Panc1 (cell line): ENCODE measurements at regions not wholly inside any gene's neighbourhood (a gene's known extent, or its start where the extent isn't known, plus 50 kb on each side); places are given as distances from the start of the nearest gene placed in this dataset.

Experiments used
- ATAC-seq: fragments of 200-7000 bp; cut with Tn5 transposase; 2 replicates; pipeline ENCODE4 v1.9.1; 2020; ENCODE audit warnings: mild to moderate bottlenecking, moderate library complexity
- BruUV-seq: library from RNA; stranded (reverse); fragments of 400-500 nt; replicated peaks from 2 replicates; lab custom pipeline; 2021; lab: Mats Ljungman, UMichigan
- CTCF ChIA-PET: fragments of 300-600 bp; sonication (Branson Sonifier 250); formaldehyde crosslinking; loops from one replicate; lab custom pipeline; 2022; ENCODE audit warnings: antibody characterized with exemption; lab: Charles Lee
- POLR2A ChIA-PET: fragments of 300-600 bp; sonication (Branson Sonifier 250); formaldehyde crosslinking; loops from one replicate; lab custom pipeline; 2022; ENCODE audit warnings: antibody characterized with exemption; lab: Charles Lee
- DNase-seq: peaks from one replicate; pipeline ENCODE4 v3.0.0-alpha.2; 2010; ENCODE audit warnings: low read depth, low spot score
- H3K27ac ChIP-seq: 2 replicates; pipeline ENCODE4 v1.5.1; 2011; ENCODE audit warnings: mild to moderate bottlenecking, low read length, inconsistent platforms
- H3K27me3 ChIP-seq: fragments of 200-500 bp; sonication (Bioruptor generic); 2 replicates; pipeline ENCODE4 v1.6.0; 2014; ENCODE audit warnings: low read length, inconsistent platforms; ENCODE audit not compliant: control insufficient read depth, insufficient read depth
- H3K36me3 ChIP-seq: fragments of 200-500 bp; sonication (Bioruptor generic); 2 replicates; pipeline ENCODE4 v1.5.1; 2014; ENCODE audit warnings: inconsistent platforms, mild to moderate bottlenecking, low read length, moderate library complexity; ENCODE audit not compliant: control insufficient read depth, insufficient read depth
- H3K4me1 ChIP-seq: 2 replicates; pipeline ENCODE4 v1.5.1; 2011; ENCODE audit warnings: inconsistent platforms, mild to moderate bottlenecking, low read length, moderate library complexity; ENCODE audit not compliant: control insufficient read depth, insufficient read depth
- H3K4me3 ChIP-seq, 2 experiments: 2 replicates each; pipeline ENCODE4 v1.5.1; 2011 to 2012; ENCODE audit warnings: low read depth in 2 of 2, low read length in 2 of 2, mild to moderate bottlenecking in 2 of 2, inconsistent platforms in 1 of 2, moderate library complexity in 1 of 2
- H3K9me3 ChIP-seq: fragments of 200-500 bp; sonication (Bioruptor generic); 2 replicates; pipeline ENCODE4 v1.5.1; 2014; ENCODE audit warnings: low read depth, mild to moderate bottlenecking, inconsistent platforms, low read length, moderate library complexity; ENCODE audit not compliant: control insufficient read depth, insufficient read depth
- POLR2AphosphoS5 ChIP-seq: IDR thresholded peaks from 2 replicates; pipeline ENCODE4 v1.6.1; 2012; ENCODE audit warnings: mild to moderate bottlenecking, low read depth, low read length, moderate library complexity
- SIN3A ChIP-seq: IDR thresholded peaks from 2 replicates; pipeline ENCODE4 v1.6.1; 2012; ENCODE audit warnings: low read depth, mild to moderate bottlenecking, low read length, moderate library complexity, borderline replicate concordance; ENCODE audit not compliant: insufficient read depth
- TCF7L2 ChIP-seq: IDR thresholded peaks from 2 replicates; pipeline ENCODE4 v1.6.1; 2011; ENCODE audit warnings: mild to moderate bottlenecking, low read depth, low read length, inconsistent platforms
- in situ Hi-C: cut with HindIII; loops from 2 replicates; pipeline ENCODE4 v1.10.0; 2016; ENCODE audit warnings: low sequenced_read_pairs, low pct_unique_long_range_greater_than_20kb
- intact Hi-C: fragments of 100-400 bp; cut with micrococcal nuclease; formaldehyde crosslinking; loops from one replicate; pipeline ENCODE4 v1.10.0; 2022; ENCODE audit not compliant: unreplicated experiment
- TF ChIP-seq, protein P1 (sequence below), 2 experiments: IDR thresholded peaks; 2 replicates each; pipeline ENCODE4 v1.6.1; 2011 to 2012; ENCODE audit warnings: low read depth in 2 of 2, control low read depth in 1 of 2, low read length in 1 of 2, mild to moderate bottlenecking in 1 of 2, moderate library complexity in 1 of 2; ENCODE audit not compliant: insufficient read depth in 1 of 2
- TF ChIP-seq, protein P2 (sequence below): fragments of 450-650 bp; IDR thresholded peaks from 2 replicates; pipeline ENCODE4 v1.5.1; 2017; ENCODE audit warnings: mild to moderate bottlenecking

DNA sequence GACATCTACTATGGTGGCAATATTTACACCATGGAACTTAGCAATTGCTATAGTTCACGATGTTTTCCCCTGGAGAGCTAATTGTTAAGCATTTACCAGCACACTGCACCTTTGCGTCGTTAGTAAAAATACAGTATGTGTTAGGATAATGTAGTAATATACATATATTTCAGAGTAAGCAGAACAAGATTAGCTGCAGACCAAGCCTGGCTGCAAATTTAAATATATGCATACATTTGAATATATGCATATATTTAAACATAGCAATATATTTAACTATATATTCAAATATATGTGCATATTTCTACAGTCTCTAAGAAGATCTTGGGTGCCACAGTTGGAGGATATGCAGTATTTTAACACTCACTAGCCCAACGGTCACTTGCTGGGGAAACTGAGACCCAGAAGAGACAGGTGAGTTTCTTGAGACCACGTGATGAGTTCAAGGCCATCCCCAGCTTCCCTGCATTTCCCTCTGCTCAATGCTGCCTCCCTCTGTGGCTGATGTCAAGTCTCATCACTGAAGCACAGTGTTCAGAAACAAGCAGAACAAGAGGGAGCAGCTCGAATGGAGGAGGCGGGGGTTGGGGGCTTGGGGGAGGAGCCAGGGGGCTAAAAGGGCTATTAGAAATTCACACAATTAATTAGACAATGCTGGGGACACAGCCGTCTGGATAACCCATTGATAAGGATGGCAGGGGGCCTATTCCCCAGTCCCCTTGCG is 708.0 kb downstream of the MED13L start:
- H3K4me3 ChIP-seq, result no peak overlapping the region; a peak in 1 of 4 replicates
- CTCF ChIA-PET, result no interaction called here
- no peak for ATAC-seq

DNA sequence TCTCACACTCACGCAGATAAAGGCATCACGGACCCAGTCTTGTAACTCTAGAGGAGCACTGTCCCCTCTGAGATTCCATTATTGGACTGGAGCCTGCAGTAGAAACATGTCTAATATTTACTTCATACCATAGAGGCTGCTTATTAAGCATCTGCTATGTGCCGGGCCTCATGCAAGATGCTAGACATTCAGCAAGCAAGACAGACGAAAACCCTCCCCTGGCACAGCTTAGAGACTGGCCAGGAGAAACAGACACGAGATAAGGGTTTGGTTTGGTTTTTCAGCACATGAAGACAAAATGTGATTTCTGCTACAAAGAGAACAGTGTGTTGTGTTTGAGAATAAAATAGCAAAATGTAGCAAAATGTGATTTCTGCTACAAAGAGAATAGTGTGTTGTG is 719.2 kb downstream of the MED13L start:
- no TSS peak for BruUV-seq
- POLR2A ChIA-PET, result no interaction called here
- CTCF ChIA-PET, result no interaction called here
- ATAC-seq (no peak), DNase-seq (no peak)
- Histone ChIP-seq H3K4me3 (no peak overlapping the region), H3K36me3 (no peaks in the 10 kb centered on the region), H3K4me1 (no peaks in the 10 kb centered on the region), H3K27me3 (no peaks in the 10 kb centered on the region; the same call in 1 of the 2 replicates), H3K27ac (no peak overlapping the region), H3K9me3 (no peaks in the 10 kb centered on the region)
- intact Hi-C loops, result no loop called here
- no peak for TF ChIP-seq TCF7L2
- no peak for TF ChIP-seq SIN3A
- TF ChIP-seq, protein P1, sequence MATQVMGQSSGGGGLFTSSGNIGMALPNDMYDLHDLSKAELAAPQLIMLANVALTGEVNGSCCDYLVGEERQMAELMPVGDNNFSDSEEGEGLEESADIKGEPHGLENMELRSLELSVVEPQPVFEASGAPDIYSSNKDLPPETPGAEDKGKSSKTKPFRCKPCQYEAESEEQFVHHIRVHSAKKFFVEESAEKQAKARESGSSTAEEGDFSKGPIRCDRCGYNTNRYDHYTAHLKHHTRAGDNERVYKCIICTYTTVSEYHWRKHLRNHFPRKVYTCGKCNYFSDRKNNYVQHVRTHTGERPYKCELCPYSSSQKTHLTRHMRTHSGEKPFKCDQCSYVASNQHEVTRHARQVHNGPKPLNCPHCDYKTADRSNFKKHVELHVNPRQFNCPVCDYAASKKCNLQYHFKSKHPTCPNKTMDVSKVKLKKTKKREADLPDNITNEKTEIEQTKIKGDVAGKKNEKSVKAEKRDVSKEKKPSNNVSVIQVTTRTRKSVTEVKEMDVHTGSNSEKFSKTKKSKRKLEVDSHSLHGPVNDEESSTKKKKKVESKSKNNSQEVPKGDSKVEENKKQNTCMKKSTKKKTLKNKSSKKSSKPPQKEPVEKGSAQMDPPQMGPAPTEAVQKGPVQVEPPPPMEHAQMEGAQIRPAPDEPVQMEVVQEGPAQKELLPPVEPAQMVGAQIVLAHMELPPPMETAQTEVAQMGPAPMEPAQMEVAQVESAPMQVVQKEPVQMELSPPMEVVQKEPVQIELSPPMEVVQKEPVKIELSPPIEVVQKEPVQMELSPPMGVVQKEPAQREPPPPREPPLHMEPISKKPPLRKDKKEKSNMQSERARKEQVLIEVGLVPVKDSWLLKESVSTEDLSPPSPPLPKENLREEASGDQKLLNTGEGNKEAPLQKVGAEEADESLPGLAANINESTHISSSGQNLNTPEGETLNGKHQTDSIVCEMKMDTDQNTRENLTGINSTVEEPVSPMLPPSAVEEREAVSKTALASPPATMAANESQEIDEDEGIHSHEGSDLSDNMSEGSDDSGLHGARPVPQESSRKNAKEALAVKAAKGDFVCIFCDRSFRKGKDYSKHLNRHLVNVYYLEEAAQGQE (IDR thresholded peaks at IDR 0.05; ENCODE audit: insufficient read depth in 1 of 2, low read depth in 2 of 2, low read length in 1 of 2), result no peak
- TF ChIP-seq, protein P2, sequence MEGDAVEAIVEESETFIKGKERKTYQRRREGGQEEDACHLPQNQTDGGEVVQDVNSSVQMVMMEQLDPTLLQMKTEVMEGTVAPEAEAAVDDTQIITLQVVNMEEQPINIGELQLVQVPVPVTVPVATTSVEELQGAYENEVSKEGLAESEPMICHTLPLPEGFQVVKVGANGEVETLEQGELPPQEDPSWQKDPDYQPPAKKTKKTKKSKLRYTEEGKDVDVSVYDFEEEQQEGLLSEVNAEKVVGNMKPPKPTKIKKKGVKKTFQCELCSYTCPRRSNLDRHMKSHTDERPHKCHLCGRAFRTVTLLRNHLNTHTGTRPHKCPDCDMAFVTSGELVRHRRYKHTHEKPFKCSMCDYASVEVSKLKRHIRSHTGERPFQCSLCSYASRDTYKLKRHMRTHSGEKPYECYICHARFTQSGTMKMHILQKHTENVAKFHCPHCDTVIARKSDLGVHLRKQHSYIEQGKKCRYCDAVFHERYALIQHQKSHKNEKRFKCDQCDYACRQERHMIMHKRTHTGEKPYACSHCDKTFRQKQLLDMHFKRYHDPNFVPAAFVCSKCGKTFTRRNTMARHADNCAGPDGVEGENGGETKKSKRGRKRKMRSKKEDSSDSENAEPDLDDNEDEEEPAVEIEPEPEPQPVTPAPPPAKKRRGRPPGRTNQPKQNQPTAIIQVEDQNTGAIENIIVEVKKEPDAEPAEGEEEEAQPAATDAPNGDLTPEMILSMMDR, result no peak
- no peak for TF ChIP-seq POLR2AphosphoS5
- in situ Hi-C loops, result no loop called here

More for the DNA sequence above, 708.0 kb downstream of the MED13L start:
- TF ChIP-seq SIN3A (no peak), POLR2AphosphoS5 (no peak), TCF7L2 (no peak)
- TF ChIP-seq, protein P1 (IDR thresholded peaks at IDR 0.05; ENCODE audit: insufficient read depth in 1 of 2, low read depth in 2 of 2, low read length in 1 of 2), result no peak
- TF ChIP-seq, protein P2, result no peak
- BruUV-seq, result no TSS peak
- no peaks in the 10 kb centered on the region for H3K36me3 ChIP-seq
- no peaks in the 10 kb centered on the region for H3K9me3 ChIP-seq
- intact Hi-C loops, result no loop called here
- in situ Hi-C loops, result no loop called here
- no peak overlapping the region for H3K27ac ChIP-seq
- POLR2A ChIA-PET, result interaction anchor here (0.6 kb wide), 1 partner anchor 1684 kb away, joined by 8 read pairs; no protein-coding TSS in a partner anchor
- no peaks in the 10 kb centered on the region for H3K4me1 ChIP-seq
- H3K27me3 ChIP-seq, result no peaks in the 10 kb centered on the region; the same call in 1 of the 2 replicates
- DNase-seq, result no peak
